ENCODE measurements at regions not wholly inside any gene's neighbourhood (a gene's known extent, or its start where the extent isn't known, plus 50 kb on each side); places are given as distances from the start of the nearest gene placed in this dataset.
A peak's percentile ranks its signal among the peaks of the same experiment; 100 is the strongest.
"Not testable (repeated sequence)": the region's sequence is repeated elsewhere in the genome, so short reads cannot be mapped to it uniquely, and the experiment has no call there.

DNA sequence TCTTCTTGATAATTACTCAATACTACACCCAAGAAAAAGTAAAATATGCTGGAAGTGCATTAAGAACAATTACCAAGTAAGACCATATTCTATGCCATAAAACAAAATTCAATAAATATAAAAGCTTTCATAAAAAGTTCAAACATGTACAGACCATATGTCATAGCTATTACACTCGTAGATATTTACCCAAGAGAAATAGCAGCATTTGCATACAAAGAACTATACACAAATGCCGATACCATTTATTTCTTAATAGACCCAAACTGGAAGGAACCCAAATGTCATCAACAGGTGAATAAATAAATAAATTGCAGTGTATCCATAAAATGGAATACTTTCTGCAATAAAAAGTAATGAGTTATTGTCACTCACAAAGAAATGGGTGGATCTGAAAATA is 78.3 kb upstream of the SLC16A7 start:
- DNase-seq (ENCODE audit: low spot score) = no peak

DNA sequence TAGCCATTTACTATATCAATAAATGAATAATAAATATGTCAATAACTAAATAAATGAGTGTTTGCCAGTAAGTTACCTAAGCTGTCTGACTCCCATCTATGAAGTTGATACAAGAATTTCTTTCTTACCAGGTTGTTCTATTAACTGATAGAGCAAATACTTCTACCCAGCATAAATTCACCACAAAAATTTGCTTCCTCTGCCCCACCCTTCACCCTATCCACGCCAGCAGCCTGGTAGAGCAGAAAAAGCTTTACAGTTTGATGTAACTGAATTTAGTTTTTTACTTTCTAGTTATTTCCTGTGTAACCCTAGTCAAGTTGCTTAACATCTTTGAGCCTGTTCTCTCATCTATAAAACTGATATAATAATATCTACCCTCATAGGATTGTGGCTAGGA is 94.9 kb upstream of the SLC16A7 start:
- DNase-seq (ENCODE audit: low spot score) = no peak

DNA sequence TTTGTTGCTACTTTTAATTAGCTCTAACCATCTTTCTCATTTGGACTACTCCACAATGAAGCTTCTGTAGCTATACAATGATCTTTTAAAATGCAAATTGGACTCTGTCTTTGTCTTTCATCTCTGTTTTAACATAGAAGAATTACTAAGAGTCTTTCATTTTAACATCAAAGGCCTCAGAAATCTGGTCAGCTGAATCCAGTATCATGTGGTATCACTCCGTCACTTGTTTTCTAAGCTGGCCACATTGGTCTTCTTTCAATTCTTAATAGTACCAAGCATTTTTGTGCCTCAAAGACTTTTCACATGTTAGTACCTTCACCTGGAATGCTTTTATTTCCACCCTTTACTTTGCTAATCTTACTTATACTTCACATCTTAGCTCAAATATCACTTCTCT is 95.5 kb upstream of the SLC16A7 start:
- DNase-seq (ENCODE audit: low spot score) = no peak

DNA sequence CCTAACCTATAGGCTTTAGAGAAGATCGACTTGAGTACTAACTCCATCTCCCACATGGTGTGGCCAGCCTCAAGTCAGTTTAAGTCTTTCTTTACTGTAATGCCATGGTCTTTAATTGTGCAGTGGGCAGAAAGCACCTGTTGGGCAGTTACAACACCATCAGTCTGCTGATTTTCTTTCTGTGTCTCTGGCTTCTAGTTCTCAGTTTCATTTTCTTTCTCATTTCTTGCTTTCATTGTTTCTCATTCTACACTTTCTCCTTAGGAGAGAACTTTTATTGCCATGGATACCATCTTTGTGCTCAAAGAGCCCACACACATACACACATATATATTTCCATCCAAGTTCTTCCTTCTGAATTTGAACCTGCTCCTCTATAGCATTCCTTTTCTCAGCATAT is 96.1 kb upstream of the SLC16A7 start:
- no peak for DNase-seq (ENCODE audit: low spot score)

- DNase-seq (ENCODE audit: low spot score) = no peak
These were observed 101.2 kb upstream of the SLC16A7 start for GRCh38 chr12:59494617-59495016.

GRCh38 chr12:59491877-59492276 is 104.0 kb upstream of the SLC16A7 start:
- no peak for DNase-seq (ENCODE audit: low spot score)

DNA sequence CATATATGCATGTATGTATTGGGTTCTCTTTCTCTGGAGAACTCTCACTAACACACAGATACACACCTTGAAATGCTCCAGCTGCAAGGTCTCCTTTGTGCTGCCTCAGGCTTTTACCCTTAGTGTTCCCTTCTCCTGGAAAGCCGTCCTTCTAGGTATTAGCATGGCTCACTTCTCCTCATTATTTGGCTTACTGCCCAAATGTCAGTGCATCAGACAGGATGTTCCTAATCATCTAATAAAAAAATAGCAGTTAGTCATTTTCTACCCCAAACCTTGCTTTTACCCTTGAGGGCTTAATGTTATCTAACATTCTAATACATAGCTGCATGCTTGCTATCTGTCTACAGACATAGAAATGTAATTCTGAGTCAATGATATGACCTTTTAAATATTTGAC is 109.0 kb upstream of the SLC16A7 start:
- DNase-seq (ENCODE audit: low spot score) = no peak

DNA sequence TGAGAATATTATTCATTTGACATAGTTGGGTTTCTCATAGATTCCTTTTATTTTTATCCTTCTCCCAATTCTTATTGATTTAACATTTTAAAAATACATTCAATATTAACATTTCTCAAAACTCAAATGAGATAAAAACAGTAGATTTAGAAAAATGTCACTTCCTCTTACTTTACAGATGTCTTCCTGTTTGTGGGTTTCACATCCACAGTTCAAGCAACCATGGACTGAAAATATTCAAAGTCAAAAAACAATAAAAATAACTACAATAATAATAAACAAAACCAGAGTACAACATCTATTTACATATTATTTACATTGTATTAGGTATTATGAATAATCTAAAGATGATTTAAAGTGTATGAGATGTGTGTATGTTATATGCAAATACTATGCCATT is 111.3 kb upstream of the SLC16A7 start:
- DNase-seq (ENCODE audit: low spot score) = no peak

- DNase-seq (ENCODE audit: low spot score) = not testable (repeated sequence)
These were observed 121.6 kb upstream of the SLC16A7 start for GRCh38 chr12:59474236-59474635.

GRCh38 chr12:59472273-59472672 is 123.6 kb upstream of the SLC16A7 start:
- DNase-seq (ENCODE audit: low spot score) = no peak

DNA sequence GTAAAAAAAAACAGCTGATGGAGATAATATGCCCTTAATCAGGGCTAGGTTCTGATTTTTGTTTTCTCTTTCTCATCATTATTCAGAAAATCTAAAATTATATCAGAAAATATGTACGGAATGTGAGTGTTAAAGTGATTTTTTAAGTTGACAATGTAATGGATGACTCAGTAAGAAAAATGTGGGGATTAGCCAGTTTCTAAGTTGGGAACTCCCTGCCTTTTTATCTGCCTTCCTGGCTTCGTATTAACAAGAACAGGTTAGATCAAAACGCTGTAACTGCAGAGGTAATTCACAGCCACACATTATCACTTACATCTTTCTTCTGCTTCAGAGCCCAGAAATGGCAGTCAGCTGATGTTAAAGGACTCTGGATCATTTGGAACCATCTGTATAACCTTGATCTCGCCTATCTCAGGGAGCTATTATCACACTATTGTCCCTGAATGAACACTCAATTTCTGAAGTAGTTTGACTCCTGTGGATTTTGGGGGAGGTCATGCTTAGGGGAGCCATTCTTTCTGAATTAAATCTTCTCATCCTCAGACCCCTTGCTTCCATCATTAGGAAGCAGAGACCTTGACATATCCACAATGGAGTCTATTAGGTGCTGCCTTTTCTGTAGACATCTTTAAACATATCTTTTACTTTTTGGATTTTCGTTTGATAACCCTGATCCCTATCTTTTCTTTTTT is 135.7 kb upstream of the SLC16A7 start:
- no peak for DNase-seq (ENCODE audit: low spot score)

- peak; percentile 5 for DNase-seq (ENCODE audit: low spot score)
These were observed 142.4 kb upstream of the SLC16A7 start for GRCh38 chr12:59453475-59453874.

- DNase-seq (ENCODE audit: low spot score) = no peak
These were observed 143.1 kb upstream of the SLC16A7 start for GRCh38 chr12:59452746-59453145.

DNA sequence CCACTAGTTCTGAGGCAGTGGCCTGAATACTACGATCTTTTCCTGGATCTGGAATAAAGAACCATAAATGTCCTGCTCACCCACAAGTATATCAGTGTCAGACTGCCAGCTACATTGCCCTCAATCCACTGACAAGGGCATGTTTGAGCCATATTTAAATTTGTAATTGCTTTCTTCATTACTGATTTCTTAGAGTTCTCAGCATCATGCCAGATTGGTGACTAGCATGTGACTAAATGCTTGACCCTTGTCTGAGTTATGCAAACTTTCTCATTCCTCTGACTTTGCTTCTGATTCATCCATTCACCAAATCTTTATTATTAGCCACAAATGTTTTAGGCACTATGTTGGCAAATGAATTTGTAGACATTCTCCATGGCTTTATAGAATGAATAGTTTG is 143.6 kb upstream of the SLC16A7 start:
- no peak for DNase-seq (ENCODE audit: low spot score)

DNA sequence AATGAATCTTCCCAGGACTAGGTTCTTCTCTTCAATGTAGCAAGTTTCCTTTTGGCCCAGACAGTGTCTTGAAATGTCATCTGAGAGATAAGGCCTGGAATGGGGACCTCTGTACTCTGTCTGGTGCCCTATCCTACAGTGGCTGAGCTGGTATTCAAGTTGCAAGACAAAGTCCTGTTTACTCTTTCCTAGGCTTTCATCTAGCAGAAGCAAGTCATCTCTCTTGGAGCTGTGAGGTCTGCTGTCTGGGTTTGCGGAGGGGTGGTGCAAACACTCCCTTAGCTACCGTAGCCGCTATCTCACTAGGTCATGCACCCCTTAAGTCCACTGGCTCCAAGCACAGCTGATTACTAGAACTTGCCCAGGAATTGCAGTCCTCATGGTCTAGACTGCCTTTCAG is 149.7 kb upstream of the SLC16A7 start:
- peak; percentile 5 for DNase-seq (ENCODE audit: low spot score)

GRCh38 chr12:59444932-59445331 is 150.9 kb upstream of the SLC16A7 start:
- DNase-seq (ENCODE audit: low spot score) = no peak

- no peak for DNase-seq (ENCODE audit: low spot score)
These were observed 163.8 kb upstream of the SLC16A7 start for GRCh38 chr12:59432057-59432456.

DNA sequence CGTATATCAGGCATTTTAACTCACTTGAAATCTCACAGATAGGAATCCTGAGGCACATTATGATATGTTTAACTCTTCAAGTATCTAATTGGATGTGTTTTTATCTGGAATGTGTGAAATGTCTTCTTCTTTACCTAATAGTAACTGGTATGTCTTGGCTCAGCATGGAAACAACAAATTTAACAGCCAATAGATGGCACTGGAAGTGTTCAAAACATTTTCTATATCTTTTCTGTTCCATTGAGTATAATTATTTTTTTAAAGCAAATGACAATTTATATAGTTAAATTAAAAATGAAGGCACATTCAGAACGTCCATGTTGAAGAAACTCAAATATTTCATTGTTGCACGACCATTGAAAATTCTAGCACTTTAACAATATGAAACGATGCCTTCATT is 164.6 kb upstream of the SLC16A7 start:
- DNase-seq (ENCODE audit: low spot score) = no peak

GRCh38 chr12:59429766-59430165 is 166.1 kb upstream of the SLC16A7 start:
- no peak for DNase-seq (ENCODE audit: low spot score)

GRCh38 chr12:59425798-59426197 is 170.0 kb upstream of the SLC16A7 start:
- DNase-seq (ENCODE audit: low spot score) = no peak

GRCh38 chr12:59424666-59425065 is 171.2 kb upstream of the SLC16A7 start:
- DNase-seq (ENCODE audit: low spot score) = not testable (repeated sequence)

GRCh38 chr12:59414051-59414450 is 181.8 kb upstream of the SLC16A7 start:
- DNase-seq (ENCODE audit: low spot score) = no peak

DNA sequence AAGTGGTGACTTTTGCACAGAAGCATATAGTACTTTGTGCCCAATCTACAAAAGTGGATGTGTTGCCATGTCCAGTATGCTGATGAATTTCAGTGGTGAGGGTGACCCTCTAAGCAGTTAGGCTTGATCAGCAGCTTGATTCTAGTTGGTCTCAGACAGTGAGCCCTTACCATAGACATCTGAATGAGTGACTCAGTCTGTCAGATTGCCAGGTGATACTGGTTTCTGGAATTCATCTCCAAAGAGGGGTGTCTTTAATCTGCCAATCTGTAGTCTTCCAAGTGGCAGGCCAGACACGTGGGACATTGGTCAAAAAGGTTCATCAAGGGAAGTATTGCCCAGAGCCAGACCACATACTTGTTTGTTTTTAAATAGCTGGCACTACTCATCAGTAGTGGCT is 187.4 kb upstream of the SLC16A7 start:
- DNase-seq (ENCODE audit: low spot score) = no peak

GRCh38 chr12:59407799-59408198 is 188.0 kb upstream of the SLC16A7 start:
- DNase-seq (ENCODE audit: low spot score) = no peak

DNA sequence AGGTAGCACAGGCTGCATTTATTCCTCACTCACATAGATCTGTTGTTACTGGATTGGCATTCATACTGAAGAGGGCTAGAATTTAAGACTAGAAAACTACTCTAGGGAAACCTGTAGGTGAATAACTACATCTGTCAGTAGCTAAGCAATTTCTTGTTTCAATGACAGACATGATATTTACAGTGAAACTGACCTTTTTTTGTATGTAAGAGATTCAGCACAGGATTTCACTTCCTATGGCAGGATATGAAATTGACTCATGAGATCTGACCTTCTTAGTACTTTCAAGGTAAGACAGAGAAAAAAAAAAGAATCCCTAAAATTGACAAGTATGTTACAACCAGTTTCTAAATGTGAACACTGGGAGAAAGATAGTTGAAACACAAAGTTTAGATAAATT is 189.8 kb upstream of the SLC16A7 start:
- no peak for DNase-seq (ENCODE audit: low spot score)

All from HuH-7 (cell line).